HG02981 (cell line): ENCODE measurements at regions not wholly inside any gene's neighbourhood (a gene's known extent, or its start where the extent isn't known, plus 50 kb on each side); places are given as distances from the start of the nearest gene placed in this dataset.

Experiments
- ATAC-seq: cut with Tn5 transposase; IDR thresholded peaks from one replicate; pipeline ENCODE4 v1.9.1; 2021; ENCODE audit warnings: mild to moderate bottlenecking, moderate library complexity; ENCODE audit not compliant: unreplicated experiment

GRCh38 chr17:72056155-72056554, 64.7 kb upstream of the SOX9 start:
- ATAC-seq: no peak

GRCh38 chr17:72056727-72057290, 64.0 kb upstream of the SOX9 start:
- ATAC-seq: no peak

- ATAC-seq: no peak
Observed at GRCh38 chr17:72060084-72060483, 60.7 kb upstream of the SOX9 start.

- no peak for ATAC-seq
Observed at GRCh38 chr17:72063262-72063661, 57.6 kb upstream of the SOX9 start.

GRCh38 chr17:72063756-72064450, 56.9 kb upstream of the SOX9 start:
- ATAC-seq: no peak

GRCh38 chr17:72064606-72065193, 56.1 kb upstream of the SOX9 start:
- ATAC-seq: no peak

GRCh38 chr17:72065556-72065955, 55.3 kb upstream of the SOX9 start:
- no peak for ATAC-seq

- ATAC-seq: no peak
Observed at GRCh38 chr17:72068643-72069042, 52.2 kb upstream of the SOX9 start.

GRCh38 chr17:72069586-72070202, 51.1 kb upstream of the SOX9 start:
- ATAC-seq: no peak
